ENCODE measurements at regions not wholly inside any gene's neighbourhood (a gene's known extent, or its start where the extent isn't known, plus 50 kb on each side); places are given as distances from the start of the nearest gene placed in this dataset.

DNA sequence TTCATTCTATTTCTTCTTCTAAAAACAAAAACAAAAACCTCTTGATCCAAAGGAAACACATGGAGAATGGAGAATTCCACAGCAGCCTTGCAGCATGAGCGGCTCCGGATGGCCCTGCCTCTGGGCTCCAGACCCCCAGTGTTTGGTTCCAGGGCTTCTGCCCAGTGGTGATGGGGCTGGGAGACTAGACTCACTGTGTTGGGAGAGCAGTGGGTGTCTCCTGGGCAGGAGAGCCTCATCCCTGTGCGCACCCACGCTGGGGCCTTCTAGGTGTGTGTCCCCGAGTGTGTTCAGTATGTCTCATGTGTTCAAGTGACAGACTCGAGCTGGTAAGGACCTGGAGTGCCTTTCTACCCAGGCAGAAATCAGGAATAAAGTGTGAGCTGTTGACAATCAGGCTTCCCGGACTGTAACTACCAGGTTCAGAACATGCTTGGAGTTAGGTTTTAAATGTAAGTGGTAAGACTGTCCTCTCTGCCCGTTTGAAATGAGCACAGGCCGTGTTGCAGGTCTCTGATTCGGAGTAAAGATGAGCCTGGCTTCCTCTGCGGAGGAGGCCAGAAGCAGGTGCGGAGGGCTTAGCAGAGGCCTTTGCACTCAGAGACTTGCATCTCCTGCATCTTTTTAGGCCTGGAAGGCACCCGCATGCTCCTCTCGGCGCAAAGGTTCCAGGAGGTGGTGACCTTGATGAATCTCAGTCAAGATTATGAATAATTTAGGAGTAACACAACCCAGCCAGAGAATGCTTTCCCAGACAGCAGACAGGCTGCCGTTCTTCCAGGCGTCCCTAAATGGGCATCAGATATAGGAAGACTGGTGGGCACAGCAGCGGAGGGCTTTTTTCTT lies 253.6 kb downstream of the CDH26 start:
- DNase-seq (ENCODE audit: low read depth) = no peak
- no peak for TF ChIP-seq CTCF (IDR thresholded peaks at IDR 0.05; ENCODE audit: control insufficient read depth, insufficient read depth, low read depth, low read length, missing control alignments)
- H3K4me3 ChIP-seq (ENCODE audit: control insufficient read depth, low read depth, low read length) = no peak overlapping the region

- no peak for DNase-seq (ENCODE audit: low read depth)
- no peak overlapping the region for H3K4me3 ChIP-seq (ENCODE audit: control insufficient read depth, low read depth, low read length)
- TF ChIP-seq CTCF (IDR thresholded peaks at IDR 0.05; ENCODE audit: control insufficient read depth, insufficient read depth, low read depth, low read length, missing control alignments) = no peak
Measured at GRCh38 chr20:60212695-60213094, 254.5 kb downstream of the CDH26 start.

GRCh38 chr20:60213126-60213893 lies 255.1 kb downstream of the CDH26 start:
- H3K4me3 ChIP-seq (ENCODE audit: control insufficient read depth, low read depth, low read length) = no peak overlapping the region
- TF ChIP-seq CTCF (IDR thresholded peaks at IDR 0.05; ENCODE audit: control insufficient read depth, insufficient read depth, low read depth, low read length, missing control alignments) = no peak

GRCh38 chr20:60214901-60215815 lies 256.9 kb downstream of the CDH26 start:
- no peak overlapping the region for H3K4me3 ChIP-seq (ENCODE audit: control insufficient read depth, low read depth, low read length)
- DNase-seq (ENCODE audit: low read depth) = no peak
- TF ChIP-seq CTCF (IDR thresholded peaks at IDR 0.05; ENCODE audit: control insufficient read depth, insufficient read depth, low read depth, low read length, missing control alignments) = no peak

More at GRCh38 chr20:60213126-60213893, 255.1 kb downstream of the CDH26 start:
- DNase-seq (ENCODE audit: low read depth) = no peak

DNA sequence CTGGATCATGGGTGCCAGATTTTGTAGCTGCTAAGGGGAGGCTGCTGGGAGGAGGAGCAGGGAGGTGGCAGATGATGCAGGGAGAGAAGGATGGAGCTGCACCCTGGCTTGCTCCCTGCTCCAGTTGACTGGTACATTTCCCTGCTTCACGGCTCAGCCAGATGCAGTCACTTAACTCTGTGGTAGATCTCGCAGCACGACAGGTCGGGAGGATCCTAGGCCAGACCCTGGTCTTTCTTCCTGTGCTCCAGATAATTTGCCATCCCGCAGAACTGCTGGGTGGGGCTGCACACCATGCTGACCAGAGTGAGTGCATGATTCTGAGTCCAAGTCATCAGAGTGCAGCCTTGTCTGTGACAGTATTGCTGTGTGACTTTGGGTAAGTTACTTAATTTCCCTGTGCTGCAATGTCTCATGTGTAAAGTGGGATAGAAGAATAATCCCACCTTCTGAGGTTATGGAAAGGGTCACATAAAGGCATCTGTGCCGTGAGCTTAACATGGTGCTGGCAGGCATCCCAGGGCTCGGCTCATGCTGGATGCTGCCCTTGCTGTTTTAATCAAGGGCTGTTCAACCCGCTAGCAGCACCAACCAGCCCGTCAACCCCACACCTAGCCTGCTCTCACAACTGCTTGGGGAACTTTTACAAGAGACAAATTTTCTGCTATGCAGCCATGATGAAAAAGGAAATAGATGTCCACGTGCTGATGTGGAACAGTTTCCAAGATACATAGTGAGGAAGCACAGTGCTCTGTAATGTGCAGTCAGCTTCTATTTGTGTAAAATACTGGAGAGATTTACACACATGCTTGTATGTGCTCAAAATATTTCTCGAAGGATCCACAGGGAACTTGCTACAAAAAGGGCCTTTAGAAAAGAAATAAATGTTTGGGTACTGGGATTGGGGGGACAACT lies 257.9 kb downstream of the CDH26 start:
- no peak for TF ChIP-seq CTCF (IDR thresholded peaks at IDR 0.05; ENCODE audit: control insufficient read depth, insufficient read depth, low read depth, low read length, missing control alignments)
- no peak for DNase-seq (ENCODE audit: low read depth)
- H3K4me3 ChIP-seq (ENCODE audit: control insufficient read depth, low read depth, low read length) = no peak overlapping the region
